CD8-positive, alpha-beta memory T cell (primary cell): ENCODE measurements at regions not wholly inside any gene's neighbourhood (a gene's known extent, or its start where the extent isn't known, plus 50 kb on each side); places are given as distances from the start of the nearest gene placed in this dataset.

ENCODE experiments used
- CTCF ChIA-PET: fragments of 350-600 bp; sonication (Branson Sonifier 250); formaldehyde crosslinking; loops from one replicate; lab custom pipeline; 2021; ENCODE audit warnings: antibody characterized with exemption; lab: Charles Lee
- POLR2A ChIA-PET: fragments of 350-600 bp; sonication (Branson Sonifier 250); formaldehyde crosslinking; loops from one replicate; lab custom pipeline; 2021; ENCODE audit warnings: antibody characterized with exemption; lab: Charles Lee
- DNase-seq, 5 donors: peaks; one replicate each; pipeline versions ENCODE4 v3.0.0 to v3.0.0-alpha.2; 2020 to 2022; ENCODE audit warnings: mixed read lengths in 1 of 5
- H3K27ac ChIP-seq: one replicate; pipeline ENCODE4 v1.7.0; 2013; ENCODE audit warnings: low read depth, mild to moderate bottlenecking, low read length, moderate library complexity
- H3K27me3 ChIP-seq: 2 replicates; pipeline ENCODE4 v1.7.0; 2013; ENCODE audit warnings: low read length, mild to moderate bottlenecking; ENCODE audit not compliant: insufficient read depth, poor library complexity, severe bottlenecking
- H3K36me3 ChIP-seq: 2 replicates; pipeline ENCODE4 v1.7.0; 2013; ENCODE audit warnings: mild to moderate bottlenecking, low read length, moderate library complexity; ENCODE audit not compliant: insufficient read depth
- H3K4me1 ChIP-seq: 2 replicates; pipeline ENCODE4 v1.7.0; 2013; ENCODE audit warnings: mild to moderate bottlenecking, low read length, moderate library complexity; ENCODE audit not compliant: insufficient read depth
- H3K4me3 ChIP-seq: 2 replicates; pipeline ENCODE4 v1.7.0; 2013; ENCODE audit warnings: mild to moderate bottlenecking, low read length
- H3K9me3 ChIP-seq: 2 replicates; pipeline ENCODE4 v1.7.0; 2013; ENCODE audit warnings: mild to moderate bottlenecking, low read length
- H3K27ac Mint-ChIP-seq, 8 donors: one replicate each; pipeline ENCODE4 v1.8.0; 2020 to 2021; ENCODE audit warnings: mixed read lengths in 8 of 8, mild to moderate bottlenecking in 6 of 8, inconsistent platforms in 3 of 8, moderate library complexity in 3 of 8
- H3K27me3 Mint-ChIP-seq, 2 donors: one replicate each; pipeline ENCODE4 v1.8.0; 2020 to 2021; ENCODE audit warnings: mixed read lengths in 2 of 2, mild to moderate bottlenecking in 1 of 2, moderate library complexity in 1 of 2
- H3K36me3 Mint-ChIP-seq, 3 donors: one replicate each; pipeline ENCODE4 v1.8.0; 2020 to 2021; ENCODE audit warnings: mixed read lengths in 3 of 3, inconsistent platforms in 1 of 3, mild to moderate bottlenecking in 1 of 3
- H3K4me1 Mint-ChIP-seq, 3 donors: one replicate each; pipeline ENCODE4 v1.8.0; 2020 to 2021; ENCODE audit warnings: mixed read lengths in 3 of 3, inconsistent platforms in 1 of 3, mild to moderate bottlenecking in 1 of 3
- H3K4me3 Mint-ChIP-seq, 7 donors: one replicate each; pipeline ENCODE4 v1.8.0; 2020 to 2021; ENCODE audit warnings: mixed read lengths in 7 of 7, mild to moderate bottlenecking in 6 of 7, moderate library complexity in 4 of 7, inconsistent platforms in 2 of 7
- H3K9me3 Mint-ChIP-seq, 5 donors: one replicate each; pipeline ENCODE4 v1.8.0; 2020 to 2022; ENCODE audit warnings: mixed read lengths in 5 of 5, mild to moderate bottlenecking in 3 of 5, moderate library complexity in 2 of 5, inconsistent platforms in 1 of 5

DNA sequence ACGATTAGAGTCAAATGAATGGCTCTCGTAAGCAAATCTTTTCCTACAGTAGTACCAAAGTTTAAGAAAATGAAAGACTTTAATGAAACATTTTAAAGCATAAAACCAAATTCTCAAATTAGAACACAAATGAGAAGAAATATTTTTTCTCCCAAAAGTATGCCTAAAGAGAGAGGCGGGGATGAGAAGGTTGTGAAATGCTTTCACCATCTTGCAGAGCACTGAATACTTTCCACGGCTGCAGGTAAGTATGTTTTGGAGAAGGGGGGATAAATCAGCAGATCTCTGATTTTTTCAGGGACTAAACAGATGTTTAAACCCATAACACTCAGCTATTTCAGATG is 277.1 kb downstream of the ADGB start:
- peak overlapping the region; percentile 38 for H3K27ac ChIP-seq
- Mint-ChIP-seq H3K9me3 (no peaks in the 10 kb centered on the region), H3K4me3 (no peak overlapping the region), H3K27me3 (peaks cover 1 to 18% of the 10 kb centered on the region in 2 donors), H3K27ac (no peak overlapping the region), H3K4me1 (no peaks in the 10 kb centered on the region), H3K36me3 (no peaks in the 10 kb centered on the region)
- CTCF ChIA-PET: no interaction called here
- H3K4me3 ChIP-seq: no peak overlapping the region
- DNase-seq: no peak
- no peaks in the 10 kb centered on the region for H3K27me3 ChIP-seq
- H3K36me3 ChIP-seq: no peaks in the 10 kb centered on the region
- H3K4me1 ChIP-seq: no peaks in the 10 kb centered on the region
- no peaks in the 10 kb centered on the region for H3K9me3 ChIP-seq
- POLR2A ChIA-PET: no interaction called here

- Mint-ChIP-seq H3K9me3 (no peaks in the 10 kb centered on the region), H3K27ac (peak overlapping the region in 1 of 8 donors; percentile 56), H3K27me3 (peaks cover 1 to 18% of the 10 kb centered on the region in 2 donors), H3K4me1 (no peaks in the 10 kb centered on the region), H3K36me3 (no peaks in the 10 kb centered on the region), H3K4me3 (no peak overlapping the region)
- H3K27ac ChIP-seq: peak overlapping the region; percentile 45
- no peak overlapping the region for H3K4me3 ChIP-seq
- H3K4me1 ChIP-seq: no peaks in the 10 kb centered on the region
- no peaks in the 10 kb centered on the region for H3K27me3 ChIP-seq
- POLR2A ChIA-PET: no interaction called here
- CTCF ChIA-PET: no interaction called here
- H3K36me3 ChIP-seq: no peaks in the 10 kb centered on the region
- no peak for DNase-seq
- H3K9me3 ChIP-seq: no peaks in the 10 kb centered on the region
Measured at GRCh38 chr6:146876271-146877151, 277.7 kb downstream of the ADGB start.

DNA sequence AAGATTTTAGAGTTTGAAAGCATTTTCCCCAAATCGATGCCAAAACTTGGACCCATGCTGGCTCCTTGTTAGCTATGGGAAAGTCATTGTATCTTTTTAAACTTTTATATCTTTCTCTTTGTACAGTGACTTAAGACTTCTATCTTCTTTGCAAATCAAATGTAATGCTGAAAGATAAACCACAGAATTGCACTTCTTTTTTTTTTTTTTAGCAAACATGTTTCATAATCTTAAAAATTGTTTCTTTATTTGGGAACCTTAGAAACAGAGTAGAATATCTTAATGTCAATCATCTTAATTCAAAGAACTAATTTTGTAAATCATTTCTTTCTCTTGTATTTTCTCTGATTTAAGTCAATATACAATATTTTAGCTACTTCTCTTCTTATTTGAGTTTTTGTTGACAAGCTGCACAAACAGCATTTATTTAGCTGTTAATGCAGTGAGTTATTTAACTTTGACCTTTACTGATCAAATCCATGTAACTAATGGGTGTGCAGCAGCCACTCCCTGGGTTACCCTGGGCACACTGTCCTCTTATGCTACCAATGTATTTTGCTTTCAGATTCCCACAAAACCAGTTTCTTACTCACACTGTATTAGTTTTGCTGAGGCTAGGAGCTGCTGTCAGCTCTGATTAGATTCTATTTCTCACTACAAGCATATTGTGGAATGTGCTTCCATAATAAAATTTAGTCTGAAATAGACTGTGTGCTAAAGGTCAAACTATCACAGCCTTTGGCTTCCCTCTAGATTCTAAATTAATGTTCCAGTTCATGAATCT is 279.6 kb downstream of the ADGB start:
- DNase-seq: no peak
- H3K27me3 Mint-ChIP-seq: peaks cover 1 to 14% of the 10 kb centered on the region in 2 donors
- no peaks in the 10 kb centered on the region for H3K36me3 ChIP-seq
- no peak overlapping the region for H3K4me3 ChIP-seq
- POLR2A ChIA-PET: no interaction called here
- no peaks in the 10 kb centered on the region for H3K36me3 Mint-ChIP-seq
- H3K4me1 ChIP-seq: no peaks in the 10 kb centered on the region
- no peaks in the 10 kb centered on the region for H3K9me3 Mint-ChIP-seq
- H3K4me1 Mint-ChIP-seq: no peaks in the 10 kb centered on the region
- no peak overlapping the region for H3K4me3 Mint-ChIP-seq
- H3K9me3 ChIP-seq: no peaks in the 10 kb centered on the region
- CTCF ChIA-PET: no interaction called here
- H3K27me3 ChIP-seq: no peaks in the 10 kb centered on the region
- H3K27ac Mint-ChIP-seq: no peak overlapping the region
- peak overlapping the region; percentile 22 for H3K27ac ChIP-seq

DNA sequence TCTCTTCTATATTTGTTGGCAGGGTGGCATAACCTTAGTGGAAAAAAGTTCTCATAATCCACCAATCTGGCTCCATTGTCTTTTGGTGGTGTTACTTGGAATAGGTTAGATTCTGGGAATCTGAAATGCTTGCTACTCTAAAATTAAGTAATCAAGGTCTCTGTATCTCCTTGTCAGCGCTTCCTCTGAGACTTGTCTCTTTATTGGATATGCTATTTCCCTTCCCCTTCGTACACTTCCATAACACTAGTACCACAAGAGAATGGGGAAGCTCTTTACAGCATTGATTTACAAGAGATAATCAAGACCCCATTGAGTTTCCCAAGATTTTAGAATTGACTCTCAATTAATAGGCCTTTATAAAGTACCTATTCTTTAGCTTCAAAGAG is 280.2 kb downstream of the ADGB start:
- peak overlapping the region; percentile 35 for H3K27ac ChIP-seq
- no peaks in the 10 kb centered on the region for H3K9me3 Mint-ChIP-seq
- peaks cover 1 to 14% of the 10 kb centered on the region in 2 donors for H3K27me3 Mint-ChIP-seq
- H3K36me3 ChIP-seq: no peaks in the 10 kb centered on the region
- DNase-seq: no peak
- H3K4me3 Mint-ChIP-seq: no peak overlapping the region
- no peaks in the 10 kb centered on the region for H3K27me3 ChIP-seq
- no peaks in the 10 kb centered on the region for H3K9me3 ChIP-seq
- POLR2A ChIA-PET: no interaction called here
- no peaks in the 10 kb centered on the region for H3K36me3 Mint-ChIP-seq
- no peaks in the 10 kb centered on the region for H3K4me1 Mint-ChIP-seq
- no peak overlapping the region for H3K27ac Mint-ChIP-seq
- no peaks in the 10 kb centered on the region for H3K4me1 ChIP-seq
- CTCF ChIA-PET: no interaction called here
- no peak overlapping the region for H3K4me3 ChIP-seq

- no peak overlapping the region for H3K27ac Mint-ChIP-seq
- no peaks in the 10 kb centered on the region for H3K4me1 ChIP-seq
- peak overlapping the region; percentile 35 for H3K27ac ChIP-seq
- H3K9me3 ChIP-seq: no peaks in the 10 kb centered on the region
- H3K4me3 Mint-ChIP-seq: no peak overlapping the region
- no peaks in the 10 kb centered on the region for H3K36me3 ChIP-seq
- H3K36me3 Mint-ChIP-seq: no peaks in the 10 kb centered on the region
- no peak for DNase-seq
- no peaks in the 10 kb centered on the region for H3K4me1 Mint-ChIP-seq
- H3K4me3 ChIP-seq: no peak overlapping the region
- H3K27me3 Mint-ChIP-seq: peaks cover 1 to 9% of the 10 kb centered on the region in 2 donors
- no peaks in the 10 kb centered on the region for H3K9me3 Mint-ChIP-seq
- ChIA-PET CTCF (no interaction called here), POLR2A (no interaction called here)
- no peaks in the 10 kb centered on the region for H3K27me3 ChIP-seq
Measured at GRCh38 chr6:146879406-146880117, 280.8 kb downstream of the ADGB start.

GRCh38 chr6:146881228-146882181 is 282.7 kb downstream of the ADGB start:
- peaks cover 3 to 7% of the 10 kb centered on the region in 2 donors for H3K27me3 Mint-ChIP-seq
- CTCF ChIA-PET: no interaction called here

GRCh38 chr6:146883640-146884531 is 285.1 kb downstream of the ADGB start:
- H3K9me3 Mint-ChIP-seq: no peaks in the 10 kb centered on the region
- Histone ChIP-seq H3K9me3 (no peaks in the 10 kb centered on the region), H3K36me3 (no peaks in the 10 kb centered on the region), H3K27me3 (no peaks in the 10 kb centered on the region), H3K27ac (peak overlapping the region; percentile 80), H3K4me1 (no peaks in the 10 kb centered on the region), H3K4me3 (no peak overlapping the region)
- H3K4me3 Mint-ChIP-seq: no peak overlapping the region
- H3K4me1 Mint-ChIP-seq: no peaks in the 10 kb centered on the region
- CTCF ChIA-PET: no interaction called here
- no peak overlapping the region for H3K27ac Mint-ChIP-seq
- DNase-seq: no peak
- peaks cover 2 to 20% of the 10 kb centered on the region in 2 donors for H3K27me3 Mint-ChIP-seq
- H3K36me3 Mint-ChIP-seq: peaks cover 0 to 2% (median 0%) of the 10 kb centered on the region in 3 donors
- POLR2A ChIA-PET: no interaction called here

More at GRCh38 chr6:146881228-146882181, 282.7 kb downstream of the ADGB start:
- no peak for DNase-seq
- H3K9me3 Mint-ChIP-seq: no peaks in the 10 kb centered on the region
- Histone ChIP-seq H3K36me3 (no peaks in the 10 kb centered on the region), H3K9me3 (no peaks in the 10 kb centered on the region), H3K27me3 (no peaks in the 10 kb centered on the region), H3K4me1 (no peaks in the 10 kb centered on the region), H3K4me3 (no peak overlapping the region), H3K27ac (peak overlapping the region; percentile 29)
- H3K4me1 Mint-ChIP-seq: no peaks in the 10 kb centered on the region
- POLR2A ChIA-PET: no interaction called here
- H3K27ac Mint-ChIP-seq: no peak overlapping the region
- H3K36me3 Mint-ChIP-seq: no peaks in the 10 kb centered on the region
- H3K4me3 Mint-ChIP-seq: no peak overlapping the region
